ENCODE measurements at regions not wholly inside any gene's neighbourhood (a gene's known extent, or its start where the extent isn't known, plus 50 kb on each side); places are given as distances from the start of the nearest gene placed in this dataset.

DNA sequence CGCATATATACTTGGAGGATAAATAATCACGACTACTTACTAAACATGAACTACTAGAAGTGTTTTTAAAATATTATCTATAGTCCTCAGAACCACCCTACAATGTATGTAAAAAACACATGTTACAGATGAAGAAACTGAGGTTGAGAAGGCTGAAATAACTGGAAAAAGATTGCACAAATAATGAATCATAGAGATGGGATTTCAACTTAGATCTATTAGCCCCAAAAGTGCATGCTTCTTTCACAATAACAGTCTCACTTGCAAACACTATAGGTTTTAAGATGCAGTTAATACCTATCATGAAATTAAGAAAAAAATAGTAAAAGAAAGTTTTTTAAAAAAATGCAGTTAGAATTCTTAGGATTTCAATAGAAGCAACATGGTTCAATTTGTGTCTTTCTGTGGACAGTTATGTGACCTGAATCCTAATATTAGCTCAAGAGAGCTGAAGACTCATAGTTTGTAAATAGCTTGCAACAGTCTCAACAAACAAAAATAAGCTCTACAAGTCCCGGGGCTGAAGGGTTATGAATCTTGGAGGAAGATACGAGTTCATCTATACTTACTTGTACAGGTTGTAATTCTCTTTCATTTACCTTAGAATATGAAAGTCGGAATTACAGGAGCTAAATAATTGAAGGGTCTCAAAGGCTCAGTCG lies 58.6 kb upstream of the NTPCR start:
- H3K9me3 ChIP-seq, result peaks cover 0 to 8% (median 0%) of the 10 kb centered on the region in 4 donors
- WGBS, result 95% methylated on average over 6 of the region's 6 CpGs
- no peaks in the 10 kb centered on the region for H3K27me3 ChIP-seq
- no peak overlapping the region for H3K27ac ChIP-seq (replicated peaks in 1 of 4)
- TF ChIP-seq POLR2AphosphoS5 (IDR thresholded peaks at IDR 0.05) (no peak), CTCF (IDR thresholded peaks at IDR 0.05) (no peak), POLR2A (IDR thresholded peaks at IDR 0.05; ENCODE audit: low read depth) (no peak), EP300 (IDR thresholded peaks at IDR 0.05) (no peak)
- intact Hi-C loops (cut with DNase I), result no loop called here
- no peaks in the 10 kb centered on the region for H3K36me3 ChIP-seq
- no peak overlapping the region for H3K4me3 ChIP-seq
- DNase-seq (ENCODE audit: extremely low spot score), result no peak
- no peaks in the 10 kb centered on the region for H3K4me1 ChIP-seq

DNA sequence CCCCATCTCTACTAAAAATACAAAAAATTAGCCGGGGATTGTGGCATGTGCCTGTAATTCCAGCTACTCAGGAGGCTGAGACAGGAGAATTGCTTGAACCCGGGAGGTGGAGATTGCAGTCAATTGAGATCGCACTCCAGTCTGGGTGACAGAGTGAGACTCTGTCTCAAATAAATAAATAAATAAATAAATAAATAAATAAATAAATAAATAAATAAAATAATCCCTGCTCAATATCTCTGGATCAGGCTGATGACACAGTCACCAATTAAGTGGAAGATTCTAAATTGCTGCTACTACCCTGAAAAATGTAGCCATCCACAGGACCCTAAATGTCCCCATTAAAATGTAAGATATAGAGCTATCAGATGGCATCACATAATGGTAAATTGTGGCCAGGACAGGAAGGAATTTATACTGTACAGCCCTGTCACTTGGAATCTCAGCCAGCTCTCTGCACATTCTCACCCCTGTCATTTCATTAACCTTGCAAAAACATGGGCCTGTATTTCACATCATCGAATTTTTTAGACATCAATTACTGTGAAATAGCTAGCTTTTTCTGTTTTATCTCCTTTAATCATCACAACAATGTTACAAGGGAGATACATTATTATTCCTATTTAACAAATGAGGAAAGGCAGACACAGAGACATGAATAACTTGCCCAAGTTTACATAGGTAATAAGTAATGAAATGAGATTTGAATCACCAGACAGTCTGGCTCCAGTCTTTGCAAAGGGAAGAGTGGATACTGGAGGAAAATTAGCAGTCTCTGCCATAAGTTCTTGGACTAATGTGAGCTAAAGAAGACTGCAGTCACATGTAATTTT lies 56.7 kb upstream of the NTPCR start:
- Histone ChIP-seq H3K9me3 (peaks cover 0 to 8% (median 0%) of the 10 kb centered on the region in 4 donors), H3K4me1 (no peaks in the 10 kb centered on the region), H3K27me3 (no peaks in the 10 kb centered on the region), H3K27ac (replicated peaks in 1 of 4) (no peak overlapping the region), H3K36me3 (no peaks in the 10 kb centered on the region), H3K4me3 (no peak overlapping the region)
- WGBS, result 75% methylated on average over 4 of the region's 4 CpGs
- TF ChIP-seq POLR2A (IDR thresholded peaks at IDR 0.05; ENCODE audit: low read depth), result no peak
- no peak for DNase-seq (ENCODE audit: extremely low spot score)
- intact Hi-C loops (cut with DNase I), result no loop called here

GRCh38 chr1:232894436-232894835 lies 56.0 kb upstream of the NTPCR start:
- Histone ChIP-seq H3K4me3 (no peak overlapping the region), H3K4me1 (no peaks in the 10 kb centered on the region), H3K27me3 (no peaks in the 10 kb centered on the region), H3K27ac (replicated peaks in 1 of 4) (no peak overlapping the region), H3K9me3 (peaks cover 0 to 8% (median 0%) of the 10 kb centered on the region in 4 donors), H3K36me3 (no peaks in the 10 kb centered on the region)
- DNase-seq (ENCODE audit: extremely low spot score), result no peak
- WGBS, result 56% methylated on average over 3 of the region's 3 CpGs
- intact Hi-C loops (cut with DNase I), result no loop called here
- TF ChIP-seq EP300 (IDR thresholded peaks at IDR 0.05), result no peak
- TF ChIP-seq POLR2A (IDR thresholded peaks at IDR 0.05; ENCODE audit: low read depth), result no peak
- TF ChIP-seq POLR2AphosphoS5 (IDR thresholded peaks at IDR 0.05), result no peak
- no peak for TF ChIP-seq CTCF (IDR thresholded peaks at IDR 0.05)

GRCh38 chr1:232897949-232898465 lies 52.4 kb upstream of the NTPCR start:
- TF ChIP-seq POLR2AphosphoS5 (IDR thresholded peaks at IDR 0.05), result no peak
- no peak for TF ChIP-seq EP300 (IDR thresholded peaks at IDR 0.05)
- TF ChIP-seq CTCF (IDR thresholded peaks at IDR 0.05), result no peak
- TF ChIP-seq POLR2A (IDR thresholded peaks at IDR 0.05; ENCODE audit: low read depth), result no peak
- Histone ChIP-seq H3K27me3 (no peaks in the 10 kb centered on the region), H3K9me3 (peaks cover 0 to 8% (median 0%) of the 10 kb centered on the region in 4 donors), H3K4me1 (peaks cover 0 to 12% (median 8%) of the 10 kb centered on the region in 4 donors), H3K27ac (replicated peaks in 1 of 4) (no peak overlapping the region), H3K4me3 (no peak overlapping the region), H3K36me3 (no peaks in the 10 kb centered on the region)
- intact Hi-C loops (cut with DNase I), result no loop called here
- 93% methylated on average over 3 of the region's 7 CpGs for WGBS
- no peak for DNase-seq (ENCODE audit: extremely low spot score)

GRCh38 chr1:232899268-232899667 lies 51.1 kb upstream of the NTPCR start:
- no peaks in the 10 kb centered on the region for H3K27me3 ChIP-seq
- H3K4me3 ChIP-seq, result no peak overlapping the region
- peaks cover 0 to 5% (median 0%) of the 10 kb centered on the region in 4 donors for H3K9me3 ChIP-seq
- TF ChIP-seq POLR2AphosphoS5 (IDR thresholded peaks at IDR 0.05) (no peak), POLR2A (IDR thresholded peaks at IDR 0.05; ENCODE audit: low read depth) (no peak), EP300 (IDR thresholded peaks at IDR 0.05) (no peak), CTCF (IDR thresholded peaks at IDR 0.05) (no peak)
- no peak for DNase-seq (ENCODE audit: extremely low spot score)
- H3K4me1 ChIP-seq, result peaks cover 0 to 12% (median 8%) of the 10 kb centered on the region in 4 donors
- intact Hi-C loops (cut with DNase I), result no loop called here
- H3K27ac ChIP-seq (replicated peaks in 1 of 4), result no peak overlapping the region
- no peaks in the 10 kb centered on the region for H3K36me3 ChIP-seq
- WGBS, result 100% methylated on average over 2 of the region's 5 CpGs
